HepG2 (cell line): ENCODE measurements at regions not wholly inside any gene's neighbourhood (a gene's known extent, or its start where the extent isn't known, plus 50 kb on each side); places are given as distances from the start of the nearest gene placed in this dataset.

ENCODE experiments used
- ATAC-seq: fragments of 200-7000 bp; cut with Tn5 transposase; 3 replicates; pipeline ENCODE4 v1.9.1; 2020; ENCODE audit warnings: mild to moderate bottlenecking, moderate library complexity
- BruUV-seq: library from RNA; stranded (reverse); fragments of 400-500 nt; replicated peaks from 2 replicates; lab custom pipeline; 2021; lab: Mats Ljungman, UMichigan
- CTCF ChIA-PET: fragments of 300-600 bp; formaldehyde crosslinking; extraction: SDS; loops from one replicate; lab custom pipeline; 2021; ENCODE audit warnings: low total read pairs, inconsistent platforms, low intra/inter-chr PET ratio; lab: Yijun Ruan, JAX
- POLR2A ChIA-PET: fragments of 350-600 bp; sonication (Branson Sonifier 250); formaldehyde crosslinking; loops from one replicate; lab custom pipeline; 2020; ENCODE audit warnings: antibody characterized with exemption, inconsistent platforms; lab: Yijun Ruan, JAX
- DNase-seq: peaks from one replicate; pipeline ENCODE4 v3.0.0-alpha.2; 2015; ENCODE audit warnings: low spot score
- FAIRE-seq: peaks from 3 replicates; lab custom pipeline; 2011; peaks lifted over from hg19 to GRCh38; lab: Jason Lieb, UNC
- H2AFZ ChIP-seq: one replicate; pipeline ENCODE4 v1.6.1; 2011; ENCODE audit warnings: low read length, inconsistent platforms
- H3K27ac ChIP-seq: fragments of 300-600 bp; 3 replicates; pipeline ENCODE4 v1.8.0; 2011; ENCODE audit warnings: mixed run types, mild to moderate bottlenecking, mixed read lengths, low read length, inconsistent platforms; ENCODE audit not compliant: insufficient read depth; ENCODE audit errors: extremely low read length
- H3K27me3 ChIP-seq, 2 experiments: fragments of 200-600 bp in 1 of 2; 2 replicates in 1 of 2; 3 replicates in 1 of 2; pipeline versions ENCODE4 v1.6.0 to v1.8.0; 2011; ENCODE audit warnings: low read length in 2 of 2, mild to moderate bottlenecking in 2 of 2, moderate library complexity in 2 of 2, inconsistent platforms in 1 of 2; ENCODE audit not compliant: insufficient read depth in 2 of 2, control insufficient read depth in 1 of 2
- H3K36me3 ChIP-seq, 2 experiments: fragments of 200-600 bp in 1 of 2; replicated peaks in 1 of 2; 2 replicates in 1 of 2; 3 replicates in 1 of 2; pipeline versions ENCODE4 v1.5.1 to v1.8.0; 2011; ENCODE audit warnings: low read length in 2 of 2, inconsistent platforms in 1 of 2; ENCODE audit not compliant: insufficient read depth in 2 of 2, control insufficient read depth in 1 of 2
- H3K4me1 ChIP-seq: 2 replicates; pipeline ENCODE4 v1.5.1; 2012; ENCODE audit warnings: low read length, inconsistent platforms; ENCODE audit not compliant: insufficient read depth
- H3K4me2 ChIP-seq: 2 replicates; pipeline ENCODE4 v1.6.0; 2011; ENCODE audit warnings: low read depth, low read length, inconsistent platforms
- H3K4me3 ChIP-seq, 3 experiments: fragments of 200-600 bp in 1 of 3; sonication (generic), shearing (Covaris generic) in 1 of 3; replicated peaks in 1 of 3; 2 replicates each; pipeline ENCODE4 v1.5.1; 2011 to 2016; ENCODE audit warnings: low read length in 3 of 3, inconsistent platforms in 2 of 3, low read depth in 2 of 3, mild to moderate bottlenecking in 2 of 3, control low read depth in 1 of 3, mixed read lengths in 1 of 3; ENCODE audit not compliant: insufficient read depth in 1 of 3
- H3K79me2 ChIP-seq: one replicate; pipeline ENCODE4 v1.6.1; 2011; ENCODE audit warnings: low read length, inconsistent platforms; ENCODE audit not compliant: insufficient read depth
- H3K9ac ChIP-seq: 2 replicates; pipeline ENCODE4 v1.6.0; 2011; ENCODE audit warnings: mild to moderate bottlenecking, low read depth, low read length, inconsistent platforms; ENCODE audit not compliant: insufficient read depth
- H3K9me3 ChIP-seq: 2 replicates; pipeline ENCODE4 v1.5.1; 2012; ENCODE audit warnings: mild to moderate bottlenecking, low read length
- H4K20me1 ChIP-seq: 2 replicates; pipeline ENCODE4 v1.6.0; 2011; ENCODE audit warnings: inconsistent platforms, mild to moderate bottlenecking, low read length, moderate library complexity; ENCODE audit not compliant: insufficient read depth
- ERF ChIP-seq: IDR thresholded peaks from 2 replicates; pipeline ENCODE4 v1.6.1; 2018; ENCODE audit warnings: missing biosample characterization, missing genetic modification reagents
- HES4 ChIP-seq: sonication (generic); formaldehyde crosslinking; IDR thresholded peaks from 2 replicates; pipeline ENCODE4 v1.9.0; 2021; ENCODE audit warnings: mild to moderate bottlenecking, missing genetic modification reagents, borderline replicate concordance
- IRF9 ChIP-seq: sonication (generic); formaldehyde crosslinking; IDR thresholded peaks from 2 replicates; pipeline ENCODE4 v1.8.0; 2022; ENCODE audit warnings: missing genetic modification reagents, mild to moderate bottlenecking, borderline replicate concordance
- KIAA2018 ChIP-seq: sonication (generic); formaldehyde crosslinking; IDR thresholded peaks from 2 replicates; pipeline ENCODE4 v1.5.0; 2020; ENCODE audit warnings: mild to moderate bottlenecking, missing genetic modification reagents, borderline replicate concordance
- MTA1 ChIP-seq: sonication (generic); formaldehyde crosslinking; IDR thresholded peaks from 2 replicates; pipeline ENCODE4 v1.4.0; 2020; ENCODE audit warnings: missing genetic modification reagents, mild to moderate bottlenecking, borderline replicate concordance
- ZNF816 ChIP-seq: sonication (generic); formaldehyde crosslinking; IDR thresholded peaks from 2 replicates; pipeline ENCODE4 v1.8.0; 2022; ENCODE audit warnings: missing genetic modification reagents, mild to moderate bottlenecking, borderline replicate concordance
- ZNF850 ChIP-seq: sonication (generic); formaldehyde crosslinking; conservative IDR thresholded peaks from 2 replicates; pipeline ENCODE4 v1.9.0; 2021; ENCODE audit warnings: mild to moderate bottlenecking, missing genetic modification reagents
- WGBS: methylation state at CpG from one replicate; pipeline ENCODE4 v1.1.6; 2017; ENCODE audit warnings: low lambda C conversion rate; 5-methylcytosine and 5-hydroxymethylcytosine counted together
- in situ Hi-C: cut with HindIII; loops from 2 replicates; pipeline ENCODE4 v1.10.0; 2017; ENCODE audit warnings: low pct_unique_long_range_greater_than_20kb; ENCODE audit not compliant: extremely low pct_ligation_motif_present
- intact Hi-C: fragments of 100-400 bp; cut with micrococcal nuclease; formaldehyde crosslinking; loops from one replicate; pipeline ENCODE4 v1.10.0; 2022; ENCODE audit not compliant: unreplicated experiment

GRCh38 chr2:160632084-160632975 is 138.7 kb upstream of the RBMS1 start:
- no peak overlapping the region for H3K27ac ChIP-seq
- DNase-seq: no peak
- H3K36me3 ChIP-seq: no peaks in the 10 kb centered on the region
- no peaks in the 10 kb centered on the region for H3K79me2 ChIP-seq
- H3K9me3 ChIP-seq: no peaks in the 10 kb centered on the region
- H3K27me3 ChIP-seq: peaks cover 0 to 1% of the 10 kb centered on the region in 2 experiments; a peak in 3 of 5 replicates
- H3K4me2 ChIP-seq: no peak overlapping the region
- H2AFZ ChIP-seq: no peak overlapping the region
- H3K4me1 ChIP-seq: peaks cover 14% of the 10 kb centered on the region
- in situ Hi-C loops (no loop called here), intact Hi-C loops (no loop called here)
- no TSS peak for BruUV-seq
- ATAC-seq: no peak
- WGBS: 16% methylated on average over 7 of the region's 7 CpGs
- no peak overlapping the region for H3K9ac ChIP-seq
- no peak for TF ChIP-seq IRF9 (CRISPR knock-in tag)
- TF ChIP-seq ZNF816 (CRISPR knock-in tag): no peak
- TF ChIP-seq MTA1 (CRISPR knock-in tag): no peak
- no peak for FAIRE-seq
- ChIA-PET CTCF (no interaction called here), POLR2A (no interaction called here)
- no peak overlapping the region for H3K4me3 ChIP-seq
- H4K20me1 ChIP-seq: no peaks in the 10 kb centered on the region

GRCh38 chr2:160634436-160634835 is 140.8 kb upstream of the RBMS1 start:
- Histone ChIP-seq H4K20me1 (no peaks in the 10 kb centered on the region), H3K4me1 (no peaks in the 10 kb centered on the region), H3K4me3 (no peak overlapping the region), H3K27ac (no peak overlapping the region), H3K9ac (no peak overlapping the region), H2AFZ (no peak overlapping the region), H3K36me3 (no peaks in the 10 kb centered on the region), H3K4me2 (no peak overlapping the region), H3K9me3 (peaks cover 12% of the 10 kb centered on the region), H3K27me3 (peaks cover 0 to 1% of the 10 kb centered on the region in 2 experiments; a peak in 2 of 5 replicates), H3K79me2 (no peaks in the 10 kb centered on the region)
- no peak for DNase-seq
- CTCF ChIA-PET: no interaction called here
- in situ Hi-C loops (no loop called here), intact Hi-C loops (no loop called here)
- 2% methylated on average over 2 of the region's 2 CpGs for WGBS
- no TSS peak for BruUV-seq
- POLR2A ChIA-PET: no interaction called here
- no peak for ATAC-seq
- no peak for FAIRE-seq
- TF ChIP-seq HES4: no peak
- TF ChIP-seq ERF (CRISPR knock-in tag): no peak
- TF ChIP-seq ZNF850: no peak
- TF ChIP-seq KIAA2018 (CRISPR knock-in tag): no peak
